Tibial nerve (tissue), 4 donors: ENCODE measurements at regions not wholly inside any gene's neighbourhood (a gene's known extent, or its start where the extent isn't known, plus 50 kb on each side); places are given as distances from the start of the nearest gene placed in this dataset.

Source experiments
- EP300 ChIP-seq, 2 donors: sonication (generic); formaldehyde crosslinking; IDR thresholded peaks; one replicate each; pipeline ENCODE4 v1.6.1; 2017; ENCODE audit warnings: antibody characterized with exemption in 2 of 2, mild to moderate bottlenecking in 1 of 2
- POLR2A ChIP-seq, 2 donors: fragments of 450-650 bp; IDR thresholded peaks; one replicate each; pipeline ENCODE4 v1.6.1; 2017; ENCODE audit warnings: antibody characterized with exemption in 2 of 2, mild to moderate bottlenecking in 2 of 2, moderate library complexity in 2 of 2
- TF ChIP-seq, protein P1 (sequence below), 5 experiments: fragments of 200-600 bp in 3 of 5; fragments of 450-650 bp in 2 of 5; sonication (generic) in 3 of 5; IDR thresholded peaks; one replicate each; pipeline ENCODE4 v1.5.1; 2016 to 2019; ENCODE audit warnings: antibody characterized with exemption in 5 of 5, mild to moderate bottlenecking in 3 of 5, moderate library complexity in 2 of 5

DNA sequence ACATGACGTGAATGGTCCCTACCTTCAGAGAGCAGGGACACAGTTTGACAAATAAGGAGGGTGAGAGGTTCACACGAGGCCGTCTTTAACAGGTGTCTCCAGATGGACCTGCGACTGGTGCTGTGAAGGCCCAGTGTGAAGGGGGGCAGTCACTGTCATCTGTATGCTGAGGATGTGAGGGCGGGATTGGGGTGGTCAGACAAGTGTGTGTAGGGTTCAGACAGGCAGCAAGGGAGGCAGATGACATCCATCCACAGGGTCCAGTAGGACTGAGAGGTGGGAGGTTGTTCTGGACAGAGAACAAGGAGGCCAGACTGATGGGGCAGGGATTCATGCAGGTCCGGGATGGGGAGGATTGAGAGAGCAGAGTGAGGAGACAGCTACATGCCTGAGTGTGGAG lies 232.6 kb upstream of the GPR26 start:
- no peak for TF ChIP-seq POLR2A (IDR thresholded peaks at IDR 0.05)
- TF ChIP-seq, protein P1, sequence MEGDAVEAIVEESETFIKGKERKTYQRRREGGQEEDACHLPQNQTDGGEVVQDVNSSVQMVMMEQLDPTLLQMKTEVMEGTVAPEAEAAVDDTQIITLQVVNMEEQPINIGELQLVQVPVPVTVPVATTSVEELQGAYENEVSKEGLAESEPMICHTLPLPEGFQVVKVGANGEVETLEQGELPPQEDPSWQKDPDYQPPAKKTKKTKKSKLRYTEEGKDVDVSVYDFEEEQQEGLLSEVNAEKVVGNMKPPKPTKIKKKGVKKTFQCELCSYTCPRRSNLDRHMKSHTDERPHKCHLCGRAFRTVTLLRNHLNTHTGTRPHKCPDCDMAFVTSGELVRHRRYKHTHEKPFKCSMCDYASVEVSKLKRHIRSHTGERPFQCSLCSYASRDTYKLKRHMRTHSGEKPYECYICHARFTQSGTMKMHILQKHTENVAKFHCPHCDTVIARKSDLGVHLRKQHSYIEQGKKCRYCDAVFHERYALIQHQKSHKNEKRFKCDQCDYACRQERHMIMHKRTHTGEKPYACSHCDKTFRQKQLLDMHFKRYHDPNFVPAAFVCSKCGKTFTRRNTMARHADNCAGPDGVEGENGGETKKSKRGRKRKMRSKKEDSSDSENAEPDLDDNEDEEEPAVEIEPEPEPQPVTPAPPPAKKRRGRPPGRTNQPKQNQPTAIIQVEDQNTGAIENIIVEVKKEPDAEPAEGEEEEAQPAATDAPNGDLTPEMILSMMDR (IDR thresholded peaks at IDR 0.05) = no peak
- no peak for TF ChIP-seq EP300 (IDR thresholded peaks at IDR 0.05)
